Smooth muscle cell (in vitro differentiated cells): ENCODE measurements at regions not wholly inside any gene's neighbourhood (a gene's known extent, or its start where the extent isn't known, plus 50 kb on each side); places are given as distances from the start of the nearest gene placed in this dataset.

ENCODE experiments used
- DNase-seq: peaks from one replicate; lab custom pipeline; 2025; ENCODE audit not compliant: unreplicated experiment; lab: John Stamatoyannopoulos, UW
- H2AFZ ChIP-seq: fragments of 200-600 bp; sonication (generic); 2 replicates; pipeline ENCODE4 v1.6.0; 2016; ENCODE audit warnings: antibody characterized with exemption, low read depth, mild to moderate bottlenecking
- H3F3A ChIP-seq: fragments of 200-600 bp; sonication (generic); 2 replicates; pipeline ENCODE4 v1.6.0; 2017; ENCODE audit warnings: antibody characterized with exemption, low read depth
- H3K27ac ChIP-seq: fragments of 200-600 bp; sonication (generic); 2 replicates; pipeline ENCODE4 v1.5.1; 2016; ENCODE audit warnings: low read depth, mild to moderate bottlenecking
- H3K27me3 ChIP-seq: fragments of 200-600 bp; sonication (generic); 2 replicates; pipeline ENCODE4 v1.6.1; 2016; ENCODE audit warnings: low read depth, mild to moderate bottlenecking
- H3K36me3 ChIP-seq: fragments of 200-600 bp; sonication (generic); 2 replicates; pipeline ENCODE4 v1.5.1; 2016; ENCODE audit warnings: low read depth
- H3K4me1 ChIP-seq: fragments of 200-600 bp; sonication (generic); 2 replicates; pipeline ENCODE4 v1.5.1; 2016; ENCODE audit warnings: low read depth
- H3K4me2 ChIP-seq: fragments of 200-600 bp; sonication (generic); 2 replicates; pipeline ENCODE4 v1.6.0; 2016; ENCODE audit warnings: mild to moderate bottlenecking
- H3K4me3 ChIP-seq: fragments of 200-600 bp; sonication (generic); 2 replicates; pipeline ENCODE4 v1.5.1; 2016; ENCODE audit warnings: mild to moderate bottlenecking
- H3K79me2 ChIP-seq: fragments of 200-600 bp; sonication (generic); 2 replicates; pipeline ENCODE4 v1.6.0; 2016; ENCODE audit warnings: low read depth, mild to moderate bottlenecking
- H3K9ac ChIP-seq: fragments of 200-600 bp; sonication (generic); 2 replicates; pipeline ENCODE4 v1.6.0; 2016; ENCODE audit warnings: low read depth
- H3K9me3 ChIP-seq: fragments of 200-600 bp; sonication (generic); replicated peaks from 2 replicates; pipeline ENCODE4 v1.5.1; 2016; ENCODE audit warnings: low read depth
- H4K20me1 ChIP-seq: fragments of 200-600 bp; sonication (generic); 2 replicates; pipeline ENCODE4 v1.6.0; 2016; ENCODE audit warnings: low read depth
- WGBS: methylation state at CpG from one replicate; pipeline ENCODE4 v1.1.7; 2016; ENCODE audit warnings: low lambda C conversion rate; 5-methylcytosine and 5-hydroxymethylcytosine counted together
- TF ChIP-seq, protein P1 (sequence below): fragments of 200-600 bp; sonication (generic); IDR thresholded peaks from 2 replicates; pipeline ENCODE4 v1.5.1; 2017; ENCODE audit warnings: borderline replicate concordance, mild to moderate bottlenecking, antibody characterized with exemption; ENCODE audit not compliant: insufficient read depth, poor library complexity, severe bottlenecking

DNA sequence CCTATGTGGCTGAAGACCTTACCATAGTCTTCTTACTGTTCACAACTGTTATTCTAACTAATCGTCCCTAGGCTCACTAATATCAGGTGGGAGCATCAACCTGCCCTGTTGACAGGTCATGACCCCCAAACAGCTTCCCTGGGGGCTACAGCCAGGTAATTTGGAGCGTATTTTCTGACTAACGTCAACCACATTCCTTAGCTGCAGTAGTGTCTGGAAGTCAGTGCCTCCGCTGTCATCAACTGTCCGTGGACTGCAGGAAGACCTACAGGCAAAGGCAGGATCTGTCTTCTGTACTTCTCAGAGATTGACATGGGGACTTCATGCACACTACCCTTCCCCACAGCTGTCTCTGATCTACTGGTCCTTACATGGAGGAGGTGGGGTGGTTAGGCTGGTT, 456.9 kb downstream of the BCL11A start:
- H3K36me3 ChIP-seq, result no peaks in the 10 kb centered on the region
- no peak overlapping the region for H3K4me2 ChIP-seq
- H3F3A ChIP-seq, result no peaks in the 10 kb centered on the region
- H3K4me1 ChIP-seq, result no peaks in the 10 kb centered on the region
- no peaks in the 10 kb centered on the region for H3K9me3 ChIP-seq
- H3K4me3 ChIP-seq, result no peak overlapping the region
- H3K27me3 ChIP-seq, result no peaks in the 10 kb centered on the region
- H4K20me1 ChIP-seq, result no peaks in the 10 kb centered on the region
- no peak for DNase-seq
- TF ChIP-seq, protein P1, sequence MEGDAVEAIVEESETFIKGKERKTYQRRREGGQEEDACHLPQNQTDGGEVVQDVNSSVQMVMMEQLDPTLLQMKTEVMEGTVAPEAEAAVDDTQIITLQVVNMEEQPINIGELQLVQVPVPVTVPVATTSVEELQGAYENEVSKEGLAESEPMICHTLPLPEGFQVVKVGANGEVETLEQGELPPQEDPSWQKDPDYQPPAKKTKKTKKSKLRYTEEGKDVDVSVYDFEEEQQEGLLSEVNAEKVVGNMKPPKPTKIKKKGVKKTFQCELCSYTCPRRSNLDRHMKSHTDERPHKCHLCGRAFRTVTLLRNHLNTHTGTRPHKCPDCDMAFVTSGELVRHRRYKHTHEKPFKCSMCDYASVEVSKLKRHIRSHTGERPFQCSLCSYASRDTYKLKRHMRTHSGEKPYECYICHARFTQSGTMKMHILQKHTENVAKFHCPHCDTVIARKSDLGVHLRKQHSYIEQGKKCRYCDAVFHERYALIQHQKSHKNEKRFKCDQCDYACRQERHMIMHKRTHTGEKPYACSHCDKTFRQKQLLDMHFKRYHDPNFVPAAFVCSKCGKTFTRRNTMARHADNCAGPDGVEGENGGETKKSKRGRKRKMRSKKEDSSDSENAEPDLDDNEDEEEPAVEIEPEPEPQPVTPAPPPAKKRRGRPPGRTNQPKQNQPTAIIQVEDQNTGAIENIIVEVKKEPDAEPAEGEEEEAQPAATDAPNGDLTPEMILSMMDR, result no peak
- WGBS, result 71% methylated on average over 5 of the region's 5 CpGs
- H2AFZ ChIP-seq, result no peak overlapping the region
- H3K27ac ChIP-seq, result no peak overlapping the region
- no peaks in the 10 kb centered on the region for H3K79me2 ChIP-seq
- no peak overlapping the region for H3K9ac ChIP-seq

DNA sequence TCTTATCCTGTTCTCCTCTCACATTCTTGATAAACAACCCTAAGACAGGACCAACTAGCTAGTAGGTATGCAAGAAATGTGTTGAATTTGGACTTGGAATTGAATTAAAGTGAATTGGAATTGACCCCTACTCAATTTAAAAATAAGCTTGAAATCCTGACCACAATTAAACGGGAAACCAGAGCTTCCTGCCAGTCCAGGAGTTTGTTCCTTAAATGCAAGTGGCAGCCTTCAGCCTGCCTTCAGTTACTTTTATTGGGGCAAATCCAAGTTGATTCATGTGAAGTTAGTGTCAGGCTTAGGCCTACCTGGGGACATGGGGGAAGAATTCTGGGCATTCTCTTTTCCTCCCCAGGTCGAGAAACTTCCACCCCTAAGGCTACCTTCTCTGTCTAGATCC, 457.6 kb downstream of the BCL11A start:
- no peaks in the 10 kb centered on the region for H3K27me3 ChIP-seq
- H4K20me1 ChIP-seq, result no peaks in the 10 kb centered on the region
- TF ChIP-seq, protein P1, result no peak
- H3K36me3 ChIP-seq, result no peaks in the 10 kb centered on the region
- H3K79me2 ChIP-seq, result no peaks in the 10 kb centered on the region
- DNase-seq, result no peak
- no peaks in the 10 kb centered on the region for H3F3A ChIP-seq
- H3K9me3 ChIP-seq, result no peaks in the 10 kb centered on the region
- WGBS, result 79% methylated on average over 2 of the region's 2 CpGs
- H3K4me3 ChIP-seq, result no peak overlapping the region
- H3K9ac ChIP-seq, result no peak overlapping the region
- no peaks in the 10 kb centered on the region for H3K4me1 ChIP-seq
- H3K27ac ChIP-seq, result no peak overlapping the region
- H3K4me2 ChIP-seq, result no peak overlapping the region
- no peak overlapping the region for H2AFZ ChIP-seq

DNA sequence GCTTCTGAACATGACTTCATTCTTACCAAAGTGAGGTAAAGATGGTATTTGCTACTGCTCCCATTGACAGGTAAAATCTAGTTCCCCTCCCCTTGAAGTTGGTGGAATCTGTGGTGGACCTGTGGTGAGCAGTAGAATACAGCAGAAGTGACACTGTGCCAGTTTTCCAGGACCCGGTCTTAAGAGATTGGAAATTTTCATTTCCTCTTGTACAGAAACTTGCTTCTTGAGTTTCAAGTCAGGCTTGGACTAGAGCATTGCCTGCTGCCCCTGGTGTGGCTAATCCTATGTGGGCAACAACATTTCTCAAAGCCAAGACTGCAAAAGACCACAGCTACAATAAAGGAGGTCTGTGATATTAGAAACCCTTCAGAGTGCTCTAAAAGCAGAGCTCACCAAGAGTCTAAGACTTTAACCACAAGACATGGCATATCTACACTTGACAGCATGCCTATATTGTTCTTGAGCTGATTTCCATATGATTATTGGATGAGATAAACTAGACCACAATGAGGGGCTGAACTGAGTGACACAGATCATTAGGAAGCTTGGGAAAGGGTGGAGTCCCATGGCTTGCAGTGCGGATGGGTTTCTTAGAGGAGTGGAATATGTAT, 458.1 kb downstream of the BCL11A start:
- Histone ChIP-seq H3K9ac (no peak overlapping the region), H3K9me3 (no peaks in the 10 kb centered on the region), H3K4me1 (no peaks in the 10 kb centered on the region), H3K4me2 (no peak overlapping the region), H2AFZ (no peak overlapping the region), H3K27me3 (no peaks in the 10 kb centered on the region), H3K79me2 (no peaks in the 10 kb centered on the region), H3K27ac (no peak overlapping the region), H3F3A (no peaks in the 10 kb centered on the region), H4K20me1 (no peaks in the 10 kb centered on the region), H3K4me3 (no peak overlapping the region), H3K36me3 (no peaks in the 10 kb centered on the region)
- TF ChIP-seq, protein P1, result no peak
- no peak for DNase-seq
- WGBS, result 91% methylated on average over 2 of the region's 2 CpGs

DNA sequence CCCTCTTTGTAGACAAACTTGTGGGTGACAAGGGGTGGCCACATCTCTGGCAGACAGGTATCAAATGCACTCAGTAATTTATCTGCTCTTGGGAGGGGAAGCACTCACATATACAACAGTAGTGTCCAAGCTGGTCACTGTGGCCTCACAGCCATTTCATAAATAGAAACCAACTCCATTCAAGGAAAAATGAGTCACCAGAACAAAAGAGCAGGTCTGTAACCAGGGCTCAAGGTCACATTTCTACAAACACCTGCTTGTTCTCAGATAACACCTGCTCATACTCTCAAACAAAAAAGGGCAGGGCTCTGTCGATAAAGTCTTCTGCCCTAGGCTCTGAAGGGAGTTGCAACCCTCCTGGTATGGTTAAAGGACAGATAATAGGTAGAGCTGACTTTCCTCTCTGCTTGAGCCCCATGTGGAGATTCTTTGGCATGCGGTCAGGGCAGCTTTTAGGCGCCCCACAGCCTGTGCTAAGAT, 459.0 kb downstream of the BCL11A start:
- 72% methylated on average over 3 of the region's 3 CpGs for WGBS
- H3K4me1 ChIP-seq, result no peaks in the 10 kb centered on the region
- no peak overlapping the region for H3K9ac ChIP-seq
- H3K36me3 ChIP-seq, result no peaks in the 10 kb centered on the region
- no peak overlapping the region for H2AFZ ChIP-seq
- H3K27ac ChIP-seq, result no peak overlapping the region
- no peaks in the 10 kb centered on the region for H3K27me3 ChIP-seq
- DNase-seq, result no peak
- H3K4me2 ChIP-seq, result no peak overlapping the region
- no peaks in the 10 kb centered on the region for H4K20me1 ChIP-seq
- H3K4me3 ChIP-seq, result no peak overlapping the region
- no peaks in the 10 kb centered on the region for H3K79me2 ChIP-seq
- H3K9me3 ChIP-seq, result no peaks in the 10 kb centered on the region
- H3F3A ChIP-seq, result no peaks in the 10 kb centered on the region
- TF ChIP-seq, protein P1, result no peak
